Transverse colon (tissue), 4 donors: ENCODE measurements at regions not wholly inside any gene's neighbourhood (a gene's known extent, or its start where the extent isn't known, plus 50 kb on each side); places are given as distances from the start of the nearest gene placed in this dataset.

ENCODE experiments used
- EP300 ChIP-seq: sonication (generic); formaldehyde crosslinking; IDR thresholded peaks from one replicate; pipeline ENCODE4 v1.6.1; 2017; ENCODE audit warnings: antibody characterized with exemption, low read depth
- POLR2A ChIP-seq: fragments of 450-650 bp; IDR thresholded peaks from one replicate; pipeline ENCODE4 v1.6.1; 2016; ENCODE audit warnings: antibody characterized with exemption, mild to moderate bottlenecking, moderate library complexity
- POLR2AphosphoS5 ChIP-seq, 3 donors: sonication (generic); formaldehyde crosslinking; IDR thresholded peaks; one replicate each; pipeline ENCODE4 v1.6.1; 2016; ENCODE audit warnings: antibody characterized with exemption in 3 of 3
- TF ChIP-seq, protein P1 (sequence below), 5 experiments: fragments of 200-600 bp in 3 of 5; fragments of 450-650 bp in 2 of 5; sonication (generic) in 3 of 5; IDR thresholded peaks; 1 replicate in 2 of 5; 2 replicates in 3 of 5; pipeline ENCODE4 v1.5.1; 2016 to 2017; ENCODE audit warnings: antibody characterized with exemption in 5 of 5, inconsistent platforms in 3 of 5, mild to moderate bottlenecking in 2 of 5, moderate library complexity in 1 of 5

GRCh38 chrX:149248073-149248625 is 257.0 kb downstream of the IDS start:
- TF ChIP-seq POLR2AphosphoS5 (IDR thresholded peaks at IDR 0.05): no peak
- TF ChIP-seq, protein P1, sequence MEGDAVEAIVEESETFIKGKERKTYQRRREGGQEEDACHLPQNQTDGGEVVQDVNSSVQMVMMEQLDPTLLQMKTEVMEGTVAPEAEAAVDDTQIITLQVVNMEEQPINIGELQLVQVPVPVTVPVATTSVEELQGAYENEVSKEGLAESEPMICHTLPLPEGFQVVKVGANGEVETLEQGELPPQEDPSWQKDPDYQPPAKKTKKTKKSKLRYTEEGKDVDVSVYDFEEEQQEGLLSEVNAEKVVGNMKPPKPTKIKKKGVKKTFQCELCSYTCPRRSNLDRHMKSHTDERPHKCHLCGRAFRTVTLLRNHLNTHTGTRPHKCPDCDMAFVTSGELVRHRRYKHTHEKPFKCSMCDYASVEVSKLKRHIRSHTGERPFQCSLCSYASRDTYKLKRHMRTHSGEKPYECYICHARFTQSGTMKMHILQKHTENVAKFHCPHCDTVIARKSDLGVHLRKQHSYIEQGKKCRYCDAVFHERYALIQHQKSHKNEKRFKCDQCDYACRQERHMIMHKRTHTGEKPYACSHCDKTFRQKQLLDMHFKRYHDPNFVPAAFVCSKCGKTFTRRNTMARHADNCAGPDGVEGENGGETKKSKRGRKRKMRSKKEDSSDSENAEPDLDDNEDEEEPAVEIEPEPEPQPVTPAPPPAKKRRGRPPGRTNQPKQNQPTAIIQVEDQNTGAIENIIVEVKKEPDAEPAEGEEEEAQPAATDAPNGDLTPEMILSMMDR (IDR thresholded peaks at IDR 0.05): no peak
- TF ChIP-seq POLR2A: no peak
- no peak for TF ChIP-seq EP300
